ENCODE measurements at regions not wholly inside any gene's neighbourhood (a gene's known extent, or its start where the extent isn't known, plus 50 kb on each side); places are given as distances from the start of the nearest gene placed in this dataset.
A peak's percentile ranks its signal among the peaks of the same experiment; 100 is the strongest.

DNA sequence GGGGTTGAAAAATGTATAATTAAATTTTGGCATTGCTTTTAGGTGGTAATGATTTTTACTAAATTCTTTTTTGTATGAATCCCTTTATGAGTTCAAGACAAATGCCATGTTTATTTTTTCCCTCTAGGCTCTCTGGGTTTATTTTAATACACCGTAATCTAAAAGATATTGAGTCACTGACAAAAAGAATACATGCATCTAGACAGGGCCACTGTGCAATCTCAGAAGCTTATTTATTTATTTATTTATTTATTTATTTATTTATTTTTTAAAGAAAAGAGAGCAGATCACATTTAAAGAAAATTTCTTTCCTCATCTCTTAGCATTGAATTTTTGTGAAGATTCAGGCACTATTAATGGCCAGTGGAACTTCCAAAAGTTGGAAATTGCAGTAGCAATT lies 283.9 kb upstream of the SLC10A2 start:
- H3K36me3 ChIP-seq (replicated peaks): no peaks in the 10 kb centered on the region
- H3K27ac ChIP-seq: no peak overlapping the region
- H3K27me3 ChIP-seq (replicated peaks): no peaks in the 10 kb centered on the region
- in situ Hi-C loops (cut with HindIII; ENCODE audit: low pct_ligation_motif_present, low sequenced_read_pairs): no loop called here
- DNase-seq: no peak
- H3K4me3 ChIP-seq (ENCODE audit: low read depth, low read length): no peak overlapping the region
- no peak for TF ChIP-seq CTCF (IDR thresholded peaks at IDR 0.05; ENCODE audit: low read depth, low read length, missing control alignments)

GRCh38 chr13:103349211-103349980 lies 283.2 kb upstream of the SLC10A2 start:
- Histone ChIP-seq H3K27ac (no peak overlapping the region), H3K36me3 (replicated peaks) (no peaks in the 10 kb centered on the region), H3K27me3 (replicated peaks) (no peaks in the 10 kb centered on the region), H3K4me3 (ENCODE audit: low read depth, low read length) (no peak overlapping the region)
- in situ Hi-C loops (cut with HindIII; ENCODE audit: low pct_ligation_motif_present, low sequenced_read_pairs): no loop called here
- no peak for DNase-seq
- TF ChIP-seq CTCF (IDR thresholded peaks at IDR 0.05; ENCODE audit: low read depth, low read length, missing control alignments): no peak

DNA sequence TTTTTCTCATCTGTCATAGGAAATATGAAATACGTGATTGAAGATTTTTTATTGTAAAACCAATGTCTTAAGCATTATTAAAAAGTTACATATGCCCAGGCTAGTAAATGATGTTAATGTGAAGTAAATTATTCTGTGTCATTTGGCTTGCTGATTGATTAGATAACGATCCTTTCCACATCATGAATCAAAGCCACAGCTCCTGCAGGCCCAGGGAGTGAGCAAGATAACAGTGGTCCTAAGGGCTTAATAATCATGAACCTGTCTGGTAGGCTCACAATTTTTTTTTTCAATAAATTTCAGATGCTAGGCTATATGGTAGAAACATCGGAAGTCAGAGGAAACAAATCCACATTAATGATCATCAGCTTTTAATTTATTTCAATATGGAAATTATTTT lies 269.0 kb upstream of the SLC10A2 start:
- H3K27ac ChIP-seq: no peak overlapping the region
- no peak for TF ChIP-seq CTCF (IDR thresholded peaks at IDR 0.05; ENCODE audit: low read depth, low read length, missing control alignments)
- no peaks in the 10 kb centered on the region for H3K36me3 ChIP-seq (replicated peaks)
- no peaks in the 10 kb centered on the region for H3K27me3 ChIP-seq (replicated peaks)
- H3K4me3 ChIP-seq (ENCODE audit: low read depth, low read length): no peak overlapping the region
- no peak for DNase-seq
- in situ Hi-C loops (cut with HindIII; ENCODE audit: low pct_ligation_motif_present, low sequenced_read_pairs): no loop called here

GRCh38 chr13:103331924-103332323 lies 265.7 kb upstream of the SLC10A2 start:
- Histone ChIP-seq H3K4me3 (ENCODE audit: low read depth, low read length) (no peak overlapping the region), H3K36me3 (replicated peaks) (no peaks in the 10 kb centered on the region), H3K27ac (no peak overlapping the region), H3K27me3 (replicated peaks) (no peaks in the 10 kb centered on the region)
- in situ Hi-C loops (cut with HindIII; ENCODE audit: low pct_ligation_motif_present, low sequenced_read_pairs): no loop called here
- TF ChIP-seq CTCF (IDR thresholded peaks at IDR 0.05; ENCODE audit: low read depth, low read length, missing control alignments): no peak
- no peak for DNase-seq

DNA sequence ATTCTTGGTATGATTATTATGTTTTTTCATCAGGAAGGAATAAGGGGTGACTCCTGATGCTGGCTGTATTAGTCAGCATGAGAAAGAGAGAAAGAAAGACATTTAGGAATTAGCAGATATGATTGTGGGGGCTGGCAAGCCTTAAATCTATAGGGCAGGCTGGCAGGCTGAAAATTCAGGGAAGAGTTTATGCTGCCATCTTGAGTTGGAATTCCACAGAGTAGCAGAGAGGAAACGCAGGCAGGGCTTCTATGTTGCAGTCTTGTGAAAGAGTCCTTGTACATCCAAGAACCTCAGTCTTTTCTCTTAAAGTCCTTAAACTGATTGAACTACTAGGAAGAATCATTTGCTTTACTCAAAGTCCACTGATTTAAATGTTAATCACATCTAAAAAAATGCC lies 262.7 kb upstream of the SLC10A2 start:
- TF ChIP-seq CTCF (IDR thresholded peaks at IDR 0.05; ENCODE audit: low read depth, low read length, missing control alignments): no peak
- Histone ChIP-seq H3K27me3 (replicated peaks) (no peaks in the 10 kb centered on the region), H3K36me3 (replicated peaks) (no peaks in the 10 kb centered on the region), H3K27ac (no peak overlapping the region), H3K4me3 (ENCODE audit: low read depth, low read length) (no peak overlapping the region)
- in situ Hi-C loops (cut with HindIII; ENCODE audit: low pct_ligation_motif_present, low sequenced_read_pairs): no loop called here
- no peak for DNase-seq

DNA sequence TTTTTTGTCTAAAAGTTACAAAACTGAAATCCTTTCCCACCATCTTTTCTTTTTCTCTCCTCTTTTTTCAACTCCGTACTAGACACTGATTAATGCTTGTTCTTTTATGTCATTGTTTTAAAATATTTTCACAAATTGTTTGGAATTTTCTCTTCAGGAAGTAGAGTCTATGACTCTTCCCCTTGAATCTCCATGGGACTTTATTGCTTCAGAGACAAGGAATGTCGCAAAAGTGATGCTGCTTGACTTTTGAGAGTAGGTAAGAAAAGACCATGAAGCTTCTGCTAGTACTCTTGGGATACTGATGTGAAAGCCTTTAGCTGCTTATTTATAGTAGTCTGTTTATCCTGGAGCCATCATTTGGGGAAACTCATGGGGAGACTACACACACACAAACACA lies 260.1 kb upstream of the SLC10A2 start:
- Histone ChIP-seq H3K27me3 (replicated peaks) (no peaks in the 10 kb centered on the region), H3K27ac (no peak overlapping the region), H3K4me3 (ENCODE audit: low read depth, low read length) (no peak overlapping the region), H3K36me3 (replicated peaks) (no peaks in the 10 kb centered on the region)
- TF ChIP-seq CTCF (IDR thresholded peaks at IDR 0.05; ENCODE audit: low read depth, low read length, missing control alignments): no peak
- peak; percentile 9 for DNase-seq
- in situ Hi-C loops (cut with HindIII; ENCODE audit: low pct_ligation_motif_present, low sequenced_read_pairs): no loop called here

All from brain microvascular endothelial cell (primary cell).